Endometrium (tissue), 2 donors: ENCODE measurements at regions not wholly inside any gene's neighbourhood (a gene's known extent, or its start where the extent isn't known, plus 50 kb on each side); places are given as distances from the start of the nearest gene placed in this dataset.
A peak's percentile ranks its signal among the peaks of the same experiment; 100 is the strongest.
"Not testable (repeated sequence)": the region's sequence is repeated elsewhere in the genome, so short reads cannot be mapped to it uniquely, and the experiment has no call there.

Source experiments
- FAIRE-seq: peaks from 2 replicates; lab custom pipeline; 2012; peaks lifted over from hg19 to GRCh38; lab: Jason Lieb, UNC
- donor health status: control.
- donor health status: control.

GRCh38 chr6:74408844-74409243, 712.8 kb downstream of the CD109 start:
- FAIRE-seq = no peak

- FAIRE-seq = no peak
Observed at GRCh38 chr6:74404366-74404765, 708.4 kb downstream of the CD109 start.

GRCh38 chr6:74402781-74403180, 706.8 kb downstream of the CD109 start:
- no peak for FAIRE-seq

- FAIRE-seq = not testable (repeated sequence)
Observed at GRCh38 chr6:74378437-74378836, 682.4 kb downstream of the CD109 start.

GRCh38 chr6:74369556-74369993, 673.6 kb downstream of the CD109 start:
- FAIRE-seq = peak; percentile 26

- FAIRE-seq = no peak
Observed at GRCh38 chr6:74368746-74369145, 672.7 kb downstream of the CD109 start.

DNA sequence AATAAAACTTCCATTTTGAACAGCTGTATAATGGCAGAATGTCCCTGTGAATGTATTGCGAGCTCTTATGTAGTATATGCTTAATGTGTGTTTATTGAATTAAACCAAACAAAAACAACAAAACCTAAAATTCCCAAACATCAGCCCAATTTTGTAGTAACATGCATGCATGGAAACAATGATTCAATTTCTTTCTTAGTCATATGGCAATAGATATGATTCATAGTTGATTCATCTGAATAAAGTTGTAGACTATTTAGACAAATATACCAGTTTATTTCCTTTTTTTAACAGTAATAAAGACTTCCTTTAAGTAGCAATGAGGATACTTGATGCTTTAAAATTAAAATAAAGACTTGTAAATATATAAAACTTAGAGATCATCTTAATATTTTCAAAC, 670.6 kb downstream of the CD109 start:
- no peak for FAIRE-seq

GRCh38 chr6:74362391-74362790, 666.4 kb downstream of the CD109 start:
- FAIRE-seq = no peak

GRCh38 chr6:74357321-74357720, 661.3 kb downstream of the CD109 start:
- FAIRE-seq = no peak

- no peak for FAIRE-seq
Observed at GRCh38 chr6:74356391-74356790, 660.4 kb downstream of the CD109 start.

DNA sequence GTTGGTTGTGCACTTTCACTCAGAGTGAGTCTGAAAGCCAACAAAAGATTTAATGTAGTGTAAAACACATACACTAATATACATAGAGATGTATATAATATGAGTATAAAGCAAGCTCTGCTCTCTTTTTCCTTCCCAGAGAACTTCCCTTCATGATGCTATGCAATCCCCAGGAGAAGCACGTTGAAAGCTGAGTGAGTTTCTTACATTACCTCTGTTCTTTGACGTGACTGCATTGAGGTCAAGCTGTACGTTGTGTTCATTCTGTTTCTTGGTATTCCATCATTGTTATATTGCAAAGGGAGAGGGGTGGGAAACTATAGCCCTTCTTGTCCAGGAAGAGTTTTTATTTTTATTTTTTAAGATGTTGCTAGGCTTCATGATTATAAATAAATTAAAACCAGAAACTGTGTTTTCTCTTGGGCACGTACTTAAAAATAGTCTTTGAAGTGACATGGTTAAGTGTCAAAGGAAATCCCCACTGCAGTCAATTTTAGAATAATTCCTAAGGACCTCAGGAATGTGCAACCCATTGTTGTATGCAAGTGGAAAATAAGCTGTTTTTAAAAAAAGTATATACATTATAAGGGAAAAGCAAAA, 651.0 kb downstream of the CD109 start:
- no peak for FAIRE-seq

GRCh38 chr6:74343804-74344203, 647.8 kb downstream of the CD109 start:
- no peak for FAIRE-seq

DNA sequence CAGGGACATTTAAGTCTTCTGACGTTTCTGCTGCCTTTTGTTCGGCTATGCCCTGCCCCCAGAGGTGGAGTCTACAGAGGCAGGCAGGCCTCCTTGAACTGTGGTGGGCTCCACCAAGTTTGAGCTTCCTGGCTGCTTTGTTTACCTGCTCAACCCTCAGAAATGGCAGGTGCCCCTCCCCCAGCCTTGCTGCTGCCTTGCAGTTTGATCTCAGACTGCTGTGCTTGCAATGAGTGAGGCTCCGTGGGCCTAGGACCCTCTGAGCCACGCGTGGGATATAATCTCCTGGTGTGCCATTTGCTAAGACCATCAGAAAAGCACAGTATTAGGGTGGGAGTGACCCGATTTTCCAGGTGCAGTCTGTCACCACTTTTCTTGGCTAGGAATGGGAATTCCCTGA, 647.3 kb downstream of the CD109 start:
- FAIRE-seq = not testable (repeated sequence)

DNA sequence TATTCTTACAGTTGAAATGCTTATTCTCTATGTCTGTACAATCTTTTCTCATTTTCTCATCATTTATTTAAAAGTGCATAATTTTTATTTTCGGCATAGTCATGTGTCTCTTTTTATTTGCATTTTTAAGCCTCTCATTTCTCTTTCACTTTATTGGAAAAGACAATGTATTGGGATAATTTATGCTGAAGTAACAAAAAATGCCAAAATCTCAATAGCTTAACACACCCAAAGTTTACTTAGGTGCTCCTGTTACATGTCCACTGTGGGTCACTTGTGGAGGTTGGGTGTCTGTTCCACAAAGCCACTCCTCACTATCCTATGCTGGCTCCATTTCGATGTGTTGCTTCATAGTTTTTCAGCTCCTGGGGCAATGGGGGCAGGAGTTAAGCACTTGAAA, 638.7 kb downstream of the CD109 start:
- no peak for FAIRE-seq

DNA sequence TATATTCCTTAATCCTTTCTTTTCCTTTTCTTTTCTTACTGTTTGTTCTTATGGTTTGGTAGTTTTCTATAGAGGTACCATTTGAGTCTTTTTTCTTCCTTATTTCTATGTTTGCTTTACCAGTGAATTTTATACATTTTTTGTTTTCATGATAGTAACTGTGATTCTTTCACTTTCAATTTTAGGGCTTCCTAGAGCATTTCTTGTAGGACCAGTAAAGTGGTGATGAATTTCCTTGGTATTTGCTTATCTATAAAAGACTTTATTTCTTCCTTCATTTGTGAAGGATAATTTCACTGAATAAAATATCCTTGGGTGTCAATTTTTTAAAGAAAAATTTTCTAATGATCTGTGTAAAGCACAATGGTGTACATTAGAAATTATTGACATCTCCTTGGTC, 637.4 kb downstream of the CD109 start:
- FAIRE-seq = no peak

DNA sequence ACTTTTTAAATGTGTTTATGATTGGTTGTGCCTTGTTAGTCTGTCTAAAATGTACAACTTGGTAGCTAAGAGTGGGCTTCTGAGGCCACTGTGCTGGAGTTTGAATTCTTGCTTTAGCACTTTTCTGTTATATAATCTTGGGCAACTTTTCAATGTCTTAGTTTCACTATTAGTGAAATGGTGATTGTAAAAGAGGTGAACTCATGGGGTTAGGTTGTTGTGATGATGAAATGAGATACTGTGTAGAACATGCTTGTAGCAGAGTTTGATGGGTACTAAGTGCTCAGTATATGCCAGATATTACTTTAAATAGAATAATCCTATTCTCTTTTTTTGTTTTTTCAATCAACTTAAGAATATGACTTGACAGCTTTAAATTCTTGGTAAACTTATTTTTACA, 624.7 kb downstream of the CD109 start:
- FAIRE-seq = no peak

DNA sequence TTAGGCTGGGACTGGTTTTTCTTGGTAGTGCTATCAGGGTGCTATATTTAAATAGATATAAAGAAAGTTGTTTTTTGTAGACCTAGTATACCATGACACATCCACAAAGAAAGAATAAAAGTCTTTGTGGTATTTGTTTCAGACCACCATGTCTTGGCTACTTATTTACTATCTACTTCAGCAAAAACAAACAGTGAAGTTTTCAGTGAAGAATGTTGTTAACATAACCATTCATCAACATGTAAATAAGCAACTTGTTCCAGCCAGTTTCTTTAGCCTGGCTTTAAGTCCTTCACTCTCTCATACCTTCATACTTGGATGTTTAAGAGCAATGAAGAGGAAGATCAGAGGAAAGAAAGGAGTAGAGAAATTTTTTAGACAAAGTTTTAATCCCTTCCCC, 624.1 kb downstream of the CD109 start:
- no peak for FAIRE-seq

GRCh38 chr6:74319292-74319691, 623.3 kb downstream of the CD109 start:
- FAIRE-seq = no peak

DNA sequence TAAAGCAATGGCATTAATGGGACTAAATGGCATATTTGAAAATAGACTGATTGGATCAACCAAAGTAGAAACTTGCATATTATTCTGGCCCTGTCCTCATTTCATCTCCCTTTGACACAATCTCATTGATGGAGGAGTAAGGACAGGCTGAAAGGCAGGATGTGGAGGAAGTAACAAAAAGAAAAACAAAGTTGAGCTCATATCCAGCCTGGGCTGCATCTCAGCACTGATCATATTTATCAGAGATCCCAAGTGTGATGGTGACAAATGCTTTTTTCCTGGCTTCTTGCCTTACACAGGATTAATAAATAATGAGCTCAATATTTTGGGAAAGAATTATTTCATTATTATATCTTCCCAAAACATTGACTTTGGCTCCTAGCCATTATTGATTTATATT, 622.7 kb downstream of the CD109 start:
- FAIRE-seq = no peak

DNA sequence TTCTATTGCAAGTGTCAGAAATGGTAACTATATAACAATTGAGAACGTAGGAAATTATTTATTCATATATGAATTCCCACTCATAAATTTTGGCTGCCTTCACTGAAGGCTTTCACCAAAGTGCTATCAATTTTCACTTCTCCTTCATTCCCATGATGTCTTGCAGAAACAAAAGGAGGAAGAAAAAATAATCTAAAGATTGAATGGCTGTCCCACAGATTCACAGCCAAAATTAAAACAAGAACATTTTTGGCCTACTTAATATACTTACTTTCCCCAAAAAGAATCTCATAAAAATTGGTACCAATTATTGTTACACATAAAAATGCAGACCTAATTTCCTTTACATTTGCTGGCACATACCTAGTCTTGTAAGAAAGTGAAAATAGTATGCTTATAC, 616.1 kb downstream of the CD109 start:
- no peak for FAIRE-seq

- FAIRE-seq = no peak
Observed at GRCh38 chr6:74311431-74311830, 615.4 kb downstream of the CD109 start.

DNA sequence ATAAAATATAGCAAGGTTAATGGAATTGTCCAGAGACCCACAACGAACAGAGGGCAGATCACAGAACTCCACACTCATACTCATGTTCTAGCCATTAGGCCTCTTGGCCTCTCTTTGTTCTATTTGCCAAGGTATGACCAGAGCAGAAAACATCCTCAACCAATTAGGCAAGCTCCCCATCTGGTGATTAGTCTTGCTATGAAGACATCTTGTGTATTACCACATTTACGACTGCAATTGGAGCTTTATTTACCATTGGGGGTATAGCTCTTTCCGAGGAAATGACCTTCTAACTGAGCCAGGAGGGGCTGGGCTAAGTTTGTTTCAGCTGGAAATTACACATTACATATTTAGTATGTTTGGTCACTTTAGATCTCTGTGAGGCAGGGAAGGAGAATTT, 593.9 kb downstream of the CD109 start:
- FAIRE-seq = peak; percentile 95

DNA sequence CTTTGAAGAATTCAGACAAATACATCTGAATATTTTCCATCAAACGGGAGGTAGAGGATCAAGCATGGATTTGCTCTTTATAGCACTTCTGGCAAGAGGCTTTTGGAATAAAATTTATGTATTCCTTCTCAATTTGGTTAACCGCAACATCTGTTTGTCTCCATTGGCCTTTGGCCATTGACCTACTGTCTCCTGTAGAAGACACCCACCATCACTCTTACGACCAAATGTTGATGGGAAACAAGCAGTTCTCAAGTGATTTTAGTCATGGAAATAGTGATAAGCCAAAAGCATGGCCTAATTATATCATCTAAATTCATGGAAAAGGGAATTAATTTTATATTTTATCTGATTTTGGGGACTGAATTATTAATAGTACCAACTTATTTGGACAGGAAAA, 591.9 kb downstream of the CD109 start:
- peak; percentile 23 for FAIRE-seq

DNA sequence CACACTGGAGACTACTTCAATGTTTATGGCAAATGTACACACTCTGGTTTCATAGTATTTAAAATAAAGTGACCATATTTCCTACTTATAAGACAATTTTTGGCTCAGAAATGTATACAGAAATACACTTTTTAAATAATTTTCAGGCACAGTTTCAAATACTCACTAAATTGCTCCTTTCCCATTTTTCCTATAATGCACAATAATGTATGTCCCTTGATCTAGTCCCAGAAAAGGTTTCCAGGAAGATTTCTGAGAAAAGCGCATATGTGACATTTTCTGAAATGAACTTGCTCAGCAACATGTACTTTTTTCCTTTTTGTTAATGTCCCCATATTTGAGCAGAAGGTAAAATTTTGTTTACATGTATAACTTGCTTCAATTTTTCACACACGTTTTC, 591.4 kb downstream of the CD109 start:
- no peak for FAIRE-seq

- no peak for FAIRE-seq
Observed at GRCh38 chr6:74284284-74284683, 588.3 kb downstream of the CD109 start.
